CD14-positive monocyte (primary cell): ENCODE measurements at regions not wholly inside any gene's neighbourhood (a gene's known extent, or its start where the extent isn't known, plus 50 kb on each side); places are given as distances from the start of the nearest gene placed in this dataset.

Experiments used
- DNase-seq, 3 donors: peaks; one replicate each; pipeline ENCODE4 v3.0.0-alpha.2; 2011 to 2022
- H2AFZ ChIP-seq: 2 replicates; pipeline ENCODE4 v1.6.0; 2012; ENCODE audit warnings: mild to moderate bottlenecking, low read depth, low read length, inconsistent platforms; ENCODE audit not compliant: insufficient read depth, poor library complexity, severe bottlenecking
- H3K27ac ChIP-seq, 2 donors: 1 replicate in 1 of 2; 2 replicates in 1 of 2; pipeline ENCODE4 v1.5.1; 2012 to 2013; ENCODE audit warnings: low read length in 2 of 2, control low read depth in 1 of 2, inconsistent platforms in 1 of 2, low read depth in 1 of 2, mild to moderate bottlenecking in 1 of 2
- H3K27me3 ChIP-seq, 2 donors: one replicate each; pipeline versions ENCODE4 v1.6.0 to v1.6.1; 2011 to 2013; ENCODE audit warnings: low read length in 2 of 2; ENCODE audit not compliant: control insufficient read depth in 2 of 2, insufficient read depth in 2 of 2
- H3K36me3 ChIP-seq, 2 donors: replicated peaks in 1 of 2; 1 replicate in 1 of 2; 2 replicates in 1 of 2; pipeline versions ENCODE4 v1.5.1 to v1.6.1; 2012 to 2013; ENCODE audit warnings: low read length in 2 of 2, control low read depth in 1 of 2, inconsistent platforms in 1 of 2, mild to moderate bottlenecking in 1 of 2; ENCODE audit not compliant: insufficient read depth in 2 of 2, control insufficient read depth in 1 of 2
- H3K4me1 ChIP-seq, 2 donors: 1 replicate in 1 of 2; 2 replicates in 1 of 2; pipeline versions ENCODE4 v1.5.1 to v1.6.1; 2012 to 2013; ENCODE audit warnings: low read length in 2 of 2, control low read depth in 1 of 2, inconsistent platforms in 1 of 2, mild to moderate bottlenecking in 1 of 2, moderate library complexity in 1 of 2; ENCODE audit not compliant: insufficient read depth in 2 of 2, control insufficient read depth in 1 of 2
- H3K4me2 ChIP-seq: replicated peaks from 2 replicates; pipeline ENCODE3; 2012; ENCODE audit warnings: low read length, moderate library complexity, mild to moderate bottlenecking; ENCODE audit not compliant: poor library complexity, severe bottlenecking; ENCODE audit errors: extremely low read depth
- H3K4me3 ChIP-seq, 3 experiments: fragments of 200-600 bp in 1 of 3; sonication (generic) in 1 of 3; replicated peaks in 1 of 3; 1 replicate in 2 of 3; 2 replicates in 1 of 3; pipeline ENCODE4 v1.5.1; 2011 to 2013; ENCODE audit warnings: low read length in 3 of 3, mild to moderate bottlenecking in 3 of 3, control low read depth in 2 of 3, low read depth in 2 of 3, inconsistent platforms in 1 of 3, moderate library complexity in 1 of 3
- H3K79me2 ChIP-seq: 2 replicates; pipeline ENCODE4 v1.6.0; 2012; ENCODE audit warnings: mild to moderate bottlenecking, control low read depth, inconsistent platforms, low read length, moderate library complexity; ENCODE audit not compliant: insufficient read depth
- H3K9ac ChIP-seq: 2 replicates; pipeline ENCODE4 v1.6.0; 2017; ENCODE audit warnings: low read length, mild to moderate bottlenecking; ENCODE audit not compliant: insufficient read depth, poor library complexity, severe bottlenecking
- H3K9me3 ChIP-seq, 2 donors: replicated peaks in 1 of 2; 1 replicate in 1 of 2; 2 replicates in 1 of 2; pipeline versions ENCODE4 v1.5.1 to v1.6.1; 2012 to 2013; ENCODE audit warnings: low read length in 2 of 2, control low read depth in 1 of 2; ENCODE audit not compliant: control insufficient read depth in 1 of 2, insufficient read depth in 1 of 2
- H4K20me1 ChIP-seq: 2 replicates; pipeline ENCODE4 v1.6.0; 2012; ENCODE audit warnings: mild to moderate bottlenecking, low read length, control low read depth, moderate library complexity; ENCODE audit not compliant: insufficient read depth
- H3K27ac Mint-ChIP-seq, 7 donors: one replicate each; pipeline ENCODE4 v1.8.0; 2020; ENCODE audit warnings: mild to moderate bottlenecking in 7 of 7, mixed read lengths in 7 of 7, moderate library complexity in 6 of 7, inconsistent platforms in 2 of 7
- H3K27me3 Mint-ChIP-seq, 3 donors: one replicate each; pipeline ENCODE4 v1.8.0; 2021 to 2022; ENCODE audit warnings: low read depth in 3 of 3, mild to moderate bottlenecking in 3 of 3, mixed read lengths in 3 of 3, moderate library complexity in 3 of 3, inconsistent platforms in 1 of 3
- H3K36me3 Mint-ChIP-seq, 2 donors: one replicate each; pipeline ENCODE4 v1.8.0; 2020; ENCODE audit warnings: mixed read lengths in 2 of 2, inconsistent platforms in 1 of 2, mild to moderate bottlenecking in 1 of 2
- H3K4me1 Mint-ChIP-seq: one replicate; pipeline ENCODE4 v1.8.0; 2020; ENCODE audit warnings: mild to moderate bottlenecking, mixed read lengths
- H3K4me3 Mint-ChIP-seq, 2 donors: one replicate each; pipeline ENCODE4 v1.8.0; 2020; ENCODE audit warnings: mild to moderate bottlenecking in 2 of 2, mixed read lengths in 2 of 2, moderate library complexity in 1 of 2
- H3K9me3 Mint-ChIP-seq, 7 donors: one replicate each; pipeline ENCODE4 v1.8.0; 2020 to 2022; ENCODE audit warnings: mixed read lengths in 7 of 7, mild to moderate bottlenecking in 6 of 7, moderate library complexity in 6 of 7, inconsistent platforms in 2 of 7
- CTCF ChIP-seq: fragments of 200-600 bp; IDR thresholded peaks from one replicate; pipeline ENCODE4 v1.8.0; 2022; ENCODE audit warnings: antibody characterized with exemption, mild to moderate bottlenecking
- WGBS: methylation state at CpG from one replicate; pipeline ENCODE4 v1.1.5; 2013; ENCODE audit warnings: missing lambda C conversion rate; ENCODE audit not compliant: insufficient coverage; 5-methylcytosine and 5-hydroxymethylcytosine counted together
- intact Hi-C, 2 donors: fragments of 100-400 bp; cut with micrococcal nuclease; formaldehyde crosslinking; loops; one replicate each; pipeline versions ENCODE4 v1.15.0 to v1.15.1; 2023

GRCh38 chr9:116058421-116058820 lies 95.2 kb upstream of the PAPPA start:
- H3K9me3 ChIP-seq: no peaks in the 10 kb centered on the region
- H3K4me1 ChIP-seq: no peaks in the 10 kb centered on the region
- H3K36me3 ChIP-seq: no peaks in the 10 kb centered on the region
- intact Hi-C loops: no loop called here
- WGBS: 73% methylated on average over 2 of the region's 2 CpGs
- Mint-ChIP-seq H3K4me1 (no peaks in the 10 kb centered on the region), H3K27me3 (no peaks in the 10 kb centered on the region), H3K36me3 (no peaks in the 10 kb centered on the region), H3K9me3 (peaks cover 0 to 8% (median 2%) of the 10 kb centered on the region in 7 donors), H3K4me3 (no peak overlapping the region), H3K27ac (no peak overlapping the region)
- H3K4me3 ChIP-seq: no peak overlapping the region
- no peak for TF ChIP-seq CTCF
- H3K27ac ChIP-seq: no peak overlapping the region
- H4K20me1 ChIP-seq: no peaks in the 10 kb centered on the region
- no peaks in the 10 kb centered on the region for H3K79me2 ChIP-seq
- DNase-seq: no peak
- H3K9ac ChIP-seq: no peak overlapping the region
- H2AFZ ChIP-seq: no peak overlapping the region
- no peaks in the 10 kb centered on the region for H3K27me3 ChIP-seq
- no peak overlapping the region for H3K4me2 ChIP-seq

- H3K4me2 ChIP-seq: no peak overlapping the region
- H3K27ac ChIP-seq: no peak overlapping the region
- no peaks in the 10 kb centered on the region for H3K79me2 ChIP-seq
- H3K4me3 ChIP-seq: no peak overlapping the region
- intact Hi-C loops: no loop called here
- WGBS: no CpG with 5 or more reads among the region's 2 CpGs
- no peak for TF ChIP-seq CTCF
- H3K36me3 Mint-ChIP-seq: no peaks in the 10 kb centered on the region
- H3K9me3 ChIP-seq: no peaks in the 10 kb centered on the region
- no peaks in the 10 kb centered on the region for H3K36me3 ChIP-seq
- no peaks in the 10 kb centered on the region for H3K27me3 ChIP-seq
- H4K20me1 ChIP-seq: no peaks in the 10 kb centered on the region
- no peak overlapping the region for H3K27ac Mint-ChIP-seq
- no peaks in the 10 kb centered on the region for H3K4me1 ChIP-seq
- peaks cover 0 to 8% (median 0%) of the 10 kb centered on the region in 7 donors for H3K9me3 Mint-ChIP-seq
- H3K27me3 Mint-ChIP-seq: no peaks in the 10 kb centered on the region
- H3K4me1 Mint-ChIP-seq: no peaks in the 10 kb centered on the region
- no peak for DNase-seq
- no peak overlapping the region for H2AFZ ChIP-seq
- H3K9ac ChIP-seq: no peak overlapping the region
- no peak overlapping the region for H3K4me3 Mint-ChIP-seq
Measured at GRCh38 chr9:116059466-116059865, 94.1 kb upstream of the PAPPA start.
